ENCODE measurements at regions not wholly inside any gene's neighbourhood (a gene's known extent, or its start where the extent isn't known, plus 50 kb on each side); places are given as distances from the start of the nearest gene placed in this dataset.

DNA sequence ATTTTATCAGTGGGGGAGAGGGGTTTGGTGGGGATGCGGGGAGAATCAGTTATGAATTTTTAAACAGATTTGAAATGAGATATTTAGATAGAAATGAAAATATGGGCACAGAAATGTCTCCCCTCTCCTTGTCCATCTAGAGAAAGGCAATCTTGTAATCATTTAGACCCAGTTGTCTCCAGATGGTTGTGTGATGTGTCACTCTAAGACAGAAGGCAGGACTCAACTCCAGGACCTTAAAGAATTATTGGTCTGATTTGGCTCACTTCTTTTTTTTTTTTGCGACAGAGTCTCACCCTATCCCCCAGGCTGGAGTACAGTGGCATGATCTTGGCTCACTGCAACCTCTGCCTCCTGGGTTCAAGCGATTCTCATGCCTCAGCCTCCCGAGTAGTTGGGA lies 77.2 kb downstream of the EOMES start:
- TF ChIP-seq CTCF (IDR thresholded peaks at IDR 0.05; ENCODE audit: insufficient read depth, low read depth, low read length), result no peak
- no peak for TF ChIP-seq EZH2 (IDR thresholded peaks at IDR 0.05; ENCODE audit: insufficient read depth, low read length)

Measured in astrocyte (in vitro differentiated cells and primary cell).